Neural progenitor cell (in vitro differentiated cells): ENCODE measurements at regions not wholly inside any gene's neighbourhood (a gene's known extent, or its start where the extent isn't known, plus 50 kb on each side); places are given as distances from the start of the nearest gene placed in this dataset.

Experiments used
- DNase-seq: peaks from one replicate; pipeline ENCODE4 v3.0.0-alpha.2; 2016; ENCODE audit warnings: low spot score
- H2AFZ ChIP-seq: fragments of 200-600 bp; sonication (generic); replicated peaks from 2 replicates; pipeline ENCODE4 v1.6.1; 2016; ENCODE audit warnings: antibody characterized with exemption
- H3F3A ChIP-seq: fragments of 200-600 bp; sonication (generic); 2 replicates; pipeline ENCODE4 v1.6.1; 2016; ENCODE audit warnings: antibody characterized with exemption, low read depth
- H3K27ac ChIP-seq: fragments of 200-600 bp; sonication (generic); 2 replicates; pipeline ENCODE4 v1.5.1; 2016; ENCODE audit warnings: mild to moderate bottlenecking
- H3K27me3 ChIP-seq: fragments of 200-600 bp; sonication (generic); 2 replicates; pipeline ENCODE4 v1.6.1; 2016; ENCODE audit warnings: mild to moderate bottlenecking, moderate library complexity
- H3K36me3 ChIP-seq: fragments of 200-600 bp; sonication (generic); 2 replicates; pipeline ENCODE4 v1.5.1; 2016
- H3K4me1 ChIP-seq: fragments of 200-600 bp; sonication (generic); 2 replicates; pipeline ENCODE4 v1.6.1; 2016; ENCODE audit warnings: mixed run types
- H3K4me2 ChIP-seq: fragments of 200-600 bp; sonication (generic); 2 replicates; pipeline ENCODE4 v1.6.1; 2016
- H3K4me3 ChIP-seq: fragments of 200-600 bp; sonication (generic); 2 replicates; pipeline ENCODE4 v1.5.1; 2016
- H3K79me2 ChIP-seq: fragments of 200-600 bp; sonication (generic); 2 replicates; pipeline ENCODE4 v1.6.1; 2016; ENCODE audit warnings: low read depth
- H3K9ac ChIP-seq: fragments of 200-600 bp; sonication (generic); 2 replicates; pipeline ENCODE4 v1.6.1; 2016
- H3K9me3 ChIP-seq: fragments of 200-600 bp; sonication (generic); 2 replicates; pipeline ENCODE4 v1.5.1; 2016; ENCODE audit warnings: low read depth
- H4K20me1 ChIP-seq: fragments of 200-600 bp; sonication (generic); 2 replicates; pipeline ENCODE4 v1.6.1; 2016; ENCODE audit warnings: low read depth
- H3K27ac Mint-ChIP-seq: 3 replicates; pipeline ENCODE4 v1.8.0; 2021; ENCODE audit warnings: mixed read lengths
- H3K27me3 Mint-ChIP-seq: 2 replicates; pipeline ENCODE4 v1.8.0; 2022; ENCODE audit warnings: low read depth, mild to moderate bottlenecking, inconsistent platforms, moderate library complexity, mixed read lengths; ENCODE audit not compliant: insufficient read depth
- H3K36me3 Mint-ChIP-seq: 3 replicates; pipeline ENCODE4 v1.8.0; 2021; ENCODE audit warnings: mixed read lengths
- H3K4me1 Mint-ChIP-seq: 3 replicates; pipeline ENCODE4 v1.8.0; 2021; ENCODE audit warnings: mixed read lengths
- H3K4me3 Mint-ChIP-seq: 3 replicates; pipeline ENCODE4 v1.8.0; 2021; ENCODE audit warnings: mild to moderate bottlenecking, moderate library complexity, mixed read lengths
- H3K9me3 Mint-ChIP-seq: 3 replicates; pipeline ENCODE4 v1.8.0; 2020; ENCODE audit warnings: mixed read lengths
- EZH2 ChIP-seq: fragments of 200-600 bp; sonication (generic); IDR thresholded peaks from 2 replicates; pipeline ENCODE4 v1.6.1; 2017; ENCODE audit warnings: antibody characterized with exemption, mild to moderate bottlenecking, moderate library complexity
- EZH2phosphoT487 ChIP-seq: fragments of 200-600 bp; sonication (generic); IDR thresholded peaks from 2 replicates; pipeline ENCODE4 v1.6.1; 2017; ENCODE audit warnings: antibody characterized with exemption
- TF ChIP-seq, protein P1 (sequence below): fragments of 200-600 bp; sonication (generic); IDR thresholded peaks from 2 replicates; pipeline ENCODE4 v1.5.1; 2017; ENCODE audit warnings: antibody characterized with exemption, mild to moderate bottlenecking

DNA sequence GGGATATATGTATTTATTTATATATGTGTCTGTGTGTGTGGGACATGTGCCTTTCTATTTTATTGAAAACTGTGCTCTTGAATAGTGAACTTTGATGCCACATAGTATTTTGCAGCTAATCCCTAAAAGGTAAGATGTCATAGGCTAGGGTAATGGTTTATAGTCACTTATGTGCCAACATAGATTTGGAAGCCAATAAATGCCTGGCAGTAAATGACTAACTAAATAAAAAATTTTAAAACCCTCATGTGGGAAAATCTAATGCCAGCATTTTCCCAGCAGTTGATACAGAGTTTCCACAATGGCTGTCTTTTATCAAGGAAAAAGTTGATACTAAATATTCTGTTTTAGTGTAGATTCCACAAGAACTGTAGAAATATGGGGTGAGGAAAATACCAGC, 101.5 kb upstream of the IMMP2L start:
- no peak overlapping the region for H3K4me3 ChIP-seq
- H3K9me3 ChIP-seq: no peaks in the 10 kb centered on the region
- H3K27me3 Mint-ChIP-seq: peaks cover 2% of the 10 kb centered on the region
- no peak overlapping the region for H2AFZ ChIP-seq
- H3K4me1 ChIP-seq: peaks cover 21% of the 10 kb centered on the region
- H3F3A ChIP-seq: no peaks in the 10 kb centered on the region
- H3K9me3 Mint-ChIP-seq: no peaks in the 10 kb centered on the region
- H3K79me2 ChIP-seq: no peaks in the 10 kb centered on the region
- H3K36me3 Mint-ChIP-seq: no peaks in the 10 kb centered on the region
- no peak overlapping the region for H3K9ac ChIP-seq
- H4K20me1 ChIP-seq: no peaks in the 10 kb centered on the region
- peaks cover 5% of the 10 kb centered on the region for H3K4me1 Mint-ChIP-seq
- H3K27ac ChIP-seq: no peak overlapping the region
- H3K27ac Mint-ChIP-seq: no peak overlapping the region
- DNase-seq: no peak
- H3K4me3 Mint-ChIP-seq: no peak overlapping the region
- H3K36me3 ChIP-seq: no peaks in the 10 kb centered on the region
- no peaks in the 10 kb centered on the region for H3K27me3 ChIP-seq
- H3K4me2 ChIP-seq: no peak overlapping the region
- TF ChIP-seq, protein P1, sequence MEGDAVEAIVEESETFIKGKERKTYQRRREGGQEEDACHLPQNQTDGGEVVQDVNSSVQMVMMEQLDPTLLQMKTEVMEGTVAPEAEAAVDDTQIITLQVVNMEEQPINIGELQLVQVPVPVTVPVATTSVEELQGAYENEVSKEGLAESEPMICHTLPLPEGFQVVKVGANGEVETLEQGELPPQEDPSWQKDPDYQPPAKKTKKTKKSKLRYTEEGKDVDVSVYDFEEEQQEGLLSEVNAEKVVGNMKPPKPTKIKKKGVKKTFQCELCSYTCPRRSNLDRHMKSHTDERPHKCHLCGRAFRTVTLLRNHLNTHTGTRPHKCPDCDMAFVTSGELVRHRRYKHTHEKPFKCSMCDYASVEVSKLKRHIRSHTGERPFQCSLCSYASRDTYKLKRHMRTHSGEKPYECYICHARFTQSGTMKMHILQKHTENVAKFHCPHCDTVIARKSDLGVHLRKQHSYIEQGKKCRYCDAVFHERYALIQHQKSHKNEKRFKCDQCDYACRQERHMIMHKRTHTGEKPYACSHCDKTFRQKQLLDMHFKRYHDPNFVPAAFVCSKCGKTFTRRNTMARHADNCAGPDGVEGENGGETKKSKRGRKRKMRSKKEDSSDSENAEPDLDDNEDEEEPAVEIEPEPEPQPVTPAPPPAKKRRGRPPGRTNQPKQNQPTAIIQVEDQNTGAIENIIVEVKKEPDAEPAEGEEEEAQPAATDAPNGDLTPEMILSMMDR: no peak
- TF ChIP-seq EZH2phosphoT487: no peak
- TF ChIP-seq EZH2: no peak

GRCh38 chr7:111662386-111662785, 100.1 kb upstream of the IMMP2L start:
- TF ChIP-seq EZH2: no peak
- TF ChIP-seq, protein P1: no peak
- no peak for TF ChIP-seq EZH2phosphoT487
- Histone ChIP-seq H3K4me3 (no peak overlapping the region), H3K4me2 (peak overlapping the region; percentile 42), H4K20me1 (no peaks in the 10 kb centered on the region), H3K79me2 (no peaks in the 10 kb centered on the region), H2AFZ (no peak overlapping the region), H3K4me1 (peaks cover 21% of the 10 kb centered on the region), H3K27ac (peak overlapping the region; percentile 47), H3K9ac (no peak overlapping the region), H3K27me3 (no peaks in the 10 kb centered on the region), H3F3A (no peaks in the 10 kb centered on the region), H3K36me3 (no peaks in the 10 kb centered on the region), H3K9me3 (no peaks in the 10 kb centered on the region)
- Mint-ChIP-seq H3K27ac (peak overlapping the region; percentile 44), H3K36me3 (no peaks in the 10 kb centered on the region), H3K27me3 (peaks cover 2% of the 10 kb centered on the region), H3K4me1 (peaks cover 5% of the 10 kb centered on the region), H3K4me3 (no peak overlapping the region), H3K9me3 (no peaks in the 10 kb centered on the region)
- peak; percentile 50 for DNase-seq

- Mint-ChIP-seq H3K27ac (no peak overlapping the region), H3K4me3 (no peak overlapping the region), H3K27me3 (no peaks in the 10 kb centered on the region), H3K4me1 (peaks cover 5% of the 10 kb centered on the region), H3K9me3 (no peaks in the 10 kb centered on the region), H3K36me3 (no peaks in the 10 kb centered on the region)
- H3K27me3 ChIP-seq: no peaks in the 10 kb centered on the region
- H3K9ac ChIP-seq: no peak overlapping the region
- H3F3A ChIP-seq: no peaks in the 10 kb centered on the region
- H3K27ac ChIP-seq: no peak overlapping the region
- no peaks in the 10 kb centered on the region for H3K36me3 ChIP-seq
- H3K4me2 ChIP-seq: no peak overlapping the region
- H2AFZ ChIP-seq: no peak overlapping the region
- peaks cover 21% of the 10 kb centered on the region for H3K4me1 ChIP-seq
- H4K20me1 ChIP-seq: no peaks in the 10 kb centered on the region
- no peaks in the 10 kb centered on the region for H3K9me3 ChIP-seq
- no peak for DNase-seq
- no peaks in the 10 kb centered on the region for H3K79me2 ChIP-seq
- H3K4me3 ChIP-seq: no peak overlapping the region
- TF ChIP-seq EZH2: no peak
- TF ChIP-seq, protein P1: no peak
- no peak for TF ChIP-seq EZH2phosphoT487
These were observed 98.2 kb upstream of the IMMP2L start for GRCh38 chr7:111660478-111660877.

GRCh38 chr7:111658546-111658945, 96.3 kb upstream of the IMMP2L start:
- H3K27ac Mint-ChIP-seq: no peak overlapping the region
- Histone ChIP-seq H3K79me2 (no peaks in the 10 kb centered on the region), H2AFZ (no peak overlapping the region), H3K9ac (no peak overlapping the region), H3K27ac (no peak overlapping the region), H3K36me3 (no peaks in the 10 kb centered on the region), H3K4me2 (no peak overlapping the region), H3K9me3 (no peaks in the 10 kb centered on the region), H3F3A (no peaks in the 10 kb centered on the region), H3K4me1 (peaks cover 13% of the 10 kb centered on the region), H3K27me3 (no peaks in the 10 kb centered on the region), H4K20me1 (no peaks in the 10 kb centered on the region), H3K4me3 (no peak overlapping the region)
- no peaks in the 10 kb centered on the region for H3K27me3 Mint-ChIP-seq
- peaks cover 5% of the 10 kb centered on the region for H3K4me1 Mint-ChIP-seq
- H3K36me3 Mint-ChIP-seq: no peaks in the 10 kb centered on the region
- H3K9me3 Mint-ChIP-seq: no peaks in the 10 kb centered on the region
- H3K4me3 Mint-ChIP-seq: no peak overlapping the region
- TF ChIP-seq, protein P1: no peak
- TF ChIP-seq EZH2phosphoT487 (no peak), EZH2 (no peak)
- no peak for DNase-seq
